Lower leg skin (tissue), 4 donors: ENCODE measurements at regions not wholly inside any gene's neighbourhood (a gene's known extent, or its start where the extent isn't known, plus 50 kb on each side); places are given as distances from the start of the nearest gene placed in this dataset.

ENCODE experiments used
- DNase-seq, 2 donors: peaks; one replicate each; pipeline ENCODE4 v3.0.0-alpha.2; 2019; ENCODE audit warnings: low spot score in 2 of 2
- H3K4me3 ChIP-seq: fragments of 200-600 bp; sonication (generic); 2 replicates; pipeline ENCODE4 v1.5.1; 2017; ENCODE audit warnings: mild to moderate bottlenecking, low read depth; ENCODE audit not compliant: poor library complexity, severe bottlenecking
- CTCF ChIP-seq, 3 donors: fragments of 450-650 bp; IDR thresholded peaks; one replicate each; pipeline ENCODE4 v1.5.1; 2016; ENCODE audit warnings: antibody characterized with exemption in 3 of 3, mild to moderate bottlenecking in 3 of 3, moderate library complexity in 2 of 3
- POLR2A ChIP-seq, 2 donors: fragments of 450-650 bp; IDR thresholded peaks; one replicate each; pipeline ENCODE4 v1.6.1; 2016 to 2017; ENCODE audit warnings: antibody characterized with exemption in 2 of 2, mild to moderate bottlenecking in 1 of 2, moderate library complexity in 1 of 2
- WGBS, 2 donors: methylation state at CpG; one replicate each; pipeline ENCODE4 v1.1.5; 2018; 5-methylcytosine and 5-hydroxymethylcytosine counted together
- intact Hi-C: fragments of 100-400 bp; cut with DNase I; formaldehyde crosslinking; loops from one replicate; pipeline ENCODE4 v1.15.0; 2023; ENCODE audit warnings: low total_unique reads

DNA sequence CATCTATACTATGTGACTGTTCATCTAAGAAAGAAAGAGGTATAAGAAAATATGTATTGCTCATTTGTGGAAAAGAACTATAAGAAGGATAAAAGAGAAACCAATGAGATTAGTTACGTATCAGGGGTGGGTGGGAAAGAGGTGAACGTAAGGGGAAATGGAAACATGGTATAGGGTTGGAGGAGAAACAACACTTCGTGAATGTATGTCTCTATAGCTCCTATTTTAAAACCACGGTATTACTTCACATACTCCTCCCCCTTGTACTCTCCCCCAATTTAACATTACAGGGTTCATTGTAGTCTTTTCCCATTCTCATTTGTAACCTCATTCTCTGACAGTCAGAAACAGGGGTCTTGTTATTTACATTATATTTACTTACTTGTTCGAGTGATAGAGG lies 120.4 kb downstream of the FOXG1 start:
- intact Hi-C loops, result no loop called here
- no peak for DNase-seq
- H3K4me3 ChIP-seq, result no peak overlapping the region
- TF ChIP-seq CTCF (IDR thresholded peaks at IDR 0.05) (no peak), POLR2A (IDR thresholded peaks at IDR 0.05) (no peak)
- 86 to 88% methylated on average over 5 of the region's 5 CpGs for WGBS, 2 donors

- H3K4me3 ChIP-seq, result no peak overlapping the region
- TF ChIP-seq POLR2A (IDR thresholded peaks at IDR 0.05) (no peak), CTCF (IDR thresholded peaks at IDR 0.05) (no peak)
- 70 to 72% methylated on average over 3 of the region's 3 CpGs for WGBS, 2 donors
- intact Hi-C loops, result no loop called here
- DNase-seq, result no peak
Measured at GRCh38 chr14:28895389-28895788, 128.8 kb downstream of the FOXG1 start.

GRCh38 chr14:28896337-28896736 lies 129.8 kb downstream of the FOXG1 start:
- no peak for DNase-seq
- TF ChIP-seq POLR2A (IDR thresholded peaks at IDR 0.05) (no peak), CTCF (IDR thresholded peaks at IDR 0.05) (no peak)
- H3K4me3 ChIP-seq, result no peak overlapping the region
- intact Hi-C loops, result no loop called here

GRCh38 chr14:28901631-28902030 lies 135.0 kb downstream of the FOXG1 start:
- DNase-seq, result no peak
- TF ChIP-seq POLR2A (IDR thresholded peaks at IDR 0.05) (no peak), CTCF (IDR thresholded peaks at IDR 0.05) (no peak)
- 35 to 55% methylated on average over 1 of the region's 1 CpG for WGBS, 2 donors
- intact Hi-C loops, result no loop called here
- H3K4me3 ChIP-seq, result no peak overlapping the region

DNA sequence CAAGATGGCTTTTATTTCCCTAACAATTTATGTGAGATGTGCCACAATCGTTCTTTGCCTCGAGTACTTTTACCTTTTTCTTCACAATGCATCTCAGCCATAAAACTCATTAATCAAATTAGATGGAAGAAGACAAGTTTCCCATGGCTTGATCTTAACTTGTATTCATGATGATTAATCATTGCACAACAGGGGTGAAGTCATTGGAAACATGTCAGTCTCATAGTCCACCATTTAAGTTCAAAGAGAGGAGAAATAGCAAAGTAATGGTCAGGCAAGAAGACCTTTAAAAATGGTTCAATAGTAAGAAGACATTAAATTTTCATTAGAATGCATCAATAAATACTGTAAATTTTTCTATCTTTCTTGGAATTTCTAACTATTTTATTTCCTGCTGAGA lies 136.3 kb downstream of the FOXG1 start:
- intact Hi-C loops, result no loop called here
- DNase-seq, result no peak
- WGBS, 2 donors, result 64 to 77% methylated on average over 2 of the region's 2 CpGs
- H3K4me3 ChIP-seq, result no peak overlapping the region
- no peak for TF ChIP-seq POLR2A (IDR thresholded peaks at IDR 0.05)
- no peak for TF ChIP-seq CTCF (IDR thresholded peaks at IDR 0.05)

DNA sequence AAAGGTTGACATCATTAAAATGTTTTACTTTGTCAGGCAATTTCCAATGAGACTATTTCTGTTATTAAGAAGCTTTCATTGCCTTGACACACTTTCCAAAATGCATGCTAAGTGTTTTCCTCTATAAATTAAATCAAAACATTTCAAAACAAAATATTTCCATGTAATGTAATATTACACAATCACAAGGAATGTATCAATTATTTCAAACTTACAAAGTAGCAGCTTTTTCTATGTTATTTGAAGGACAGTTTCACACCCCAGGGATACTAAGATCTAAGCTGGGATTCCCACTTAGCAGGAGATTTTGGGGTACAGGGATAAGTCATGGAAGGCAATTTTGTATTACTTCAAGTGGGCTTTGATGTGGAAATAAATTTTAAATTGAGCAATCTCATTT lies 144.9 kb downstream of the FOXG1 start:
- intact Hi-C loops, result no loop called here

More for the DNA sequence above, 144.9 kb downstream of the FOXG1 start:
- TF ChIP-seq CTCF (IDR thresholded peaks at IDR 0.05) (no peak), POLR2A (IDR thresholded peaks at IDR 0.05) (no peak)
- no peak overlapping the region for H3K4me3 ChIP-seq
- no peak for DNase-seq
